Right lobe of liver (tissue), 4 donors: ENCODE measurements at regions not wholly inside any gene's neighbourhood (a gene's known extent, or its start where the extent isn't known, plus 50 kb on each side); places are given as distances from the start of the nearest gene placed in this dataset.
"Not testable (repeated sequence)": the region's sequence is repeated elsewhere in the genome, so short reads cannot be mapped to it uniquely, and the experiment has no call there.

ENCODE experiments used
- POLR2A ChIP-seq: fragments of 450-650 bp; IDR thresholded peaks from one replicate; pipeline ENCODE4 v1.6.1; 2017; ENCODE audit warnings: antibody characterized with exemption, mild to moderate bottlenecking
- TF ChIP-seq, protein P1 (sequence below), 4 donors: fragments of 200-600 bp in 3 of 4; fragments of 450-650 bp in 1 of 4; IDR thresholded peaks; one replicate each; pipeline versions ENCODE4 v1.5.1 to v1.8.0; 2016 to 2022; ENCODE audit warnings: antibody characterized with exemption in 4 of 4, mild to moderate bottlenecking in 2 of 4
- donor health status: DM: no; HTN: no; CAD: no.
- donor health status: DM: no; HTN: no; CAD: no.
- donor health status: DM: no; HTN: yes; CAD: no.

DNA sequence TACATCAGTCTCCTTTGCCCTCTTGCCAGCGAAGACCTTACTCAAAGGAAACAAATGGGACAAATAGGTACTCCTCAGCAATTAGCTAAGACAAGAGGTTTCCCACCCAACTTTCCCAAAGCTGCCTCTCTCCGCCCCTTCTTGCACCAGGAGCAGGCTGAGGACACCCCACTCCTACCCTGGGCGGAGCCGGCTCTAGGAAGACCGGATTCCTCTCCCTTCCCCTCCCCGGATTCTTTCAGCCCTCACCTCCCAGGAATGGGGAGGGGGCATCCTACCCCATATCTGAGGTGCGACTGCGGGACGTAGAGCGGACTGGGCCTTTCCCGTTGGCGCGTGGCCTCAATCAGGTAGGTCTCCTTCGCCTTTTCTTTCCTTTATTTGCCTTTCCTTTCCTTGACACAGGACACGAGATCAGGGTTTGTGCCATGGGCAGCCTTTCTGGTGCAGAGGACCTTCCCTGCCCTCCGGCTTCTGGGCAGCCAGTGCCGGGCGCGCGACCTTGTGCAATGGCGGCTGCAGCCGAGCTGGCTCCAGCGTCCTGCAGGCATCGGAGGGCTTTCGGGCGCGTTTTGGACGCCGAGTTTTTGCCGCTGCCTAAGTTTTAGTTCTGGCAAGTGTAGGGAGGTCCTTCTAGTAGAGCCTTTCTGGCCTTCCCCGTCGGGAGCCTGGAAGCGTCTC is 279.9 kb downstream of the PLS3 start:
- TF ChIP-seq POLR2A = not testable (repeated sequence)
- TF ChIP-seq, protein P1, sequence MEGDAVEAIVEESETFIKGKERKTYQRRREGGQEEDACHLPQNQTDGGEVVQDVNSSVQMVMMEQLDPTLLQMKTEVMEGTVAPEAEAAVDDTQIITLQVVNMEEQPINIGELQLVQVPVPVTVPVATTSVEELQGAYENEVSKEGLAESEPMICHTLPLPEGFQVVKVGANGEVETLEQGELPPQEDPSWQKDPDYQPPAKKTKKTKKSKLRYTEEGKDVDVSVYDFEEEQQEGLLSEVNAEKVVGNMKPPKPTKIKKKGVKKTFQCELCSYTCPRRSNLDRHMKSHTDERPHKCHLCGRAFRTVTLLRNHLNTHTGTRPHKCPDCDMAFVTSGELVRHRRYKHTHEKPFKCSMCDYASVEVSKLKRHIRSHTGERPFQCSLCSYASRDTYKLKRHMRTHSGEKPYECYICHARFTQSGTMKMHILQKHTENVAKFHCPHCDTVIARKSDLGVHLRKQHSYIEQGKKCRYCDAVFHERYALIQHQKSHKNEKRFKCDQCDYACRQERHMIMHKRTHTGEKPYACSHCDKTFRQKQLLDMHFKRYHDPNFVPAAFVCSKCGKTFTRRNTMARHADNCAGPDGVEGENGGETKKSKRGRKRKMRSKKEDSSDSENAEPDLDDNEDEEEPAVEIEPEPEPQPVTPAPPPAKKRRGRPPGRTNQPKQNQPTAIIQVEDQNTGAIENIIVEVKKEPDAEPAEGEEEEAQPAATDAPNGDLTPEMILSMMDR (IDR thresholded peaks at IDR 0.05) = not testable (repeated sequence)
